Colonic mucosa (tissue), 4 donors: ENCODE measurements at regions not wholly inside any gene's neighbourhood (a gene's known extent, or its start where the extent isn't known, plus 50 kb on each side); places are given as distances from the start of the nearest gene placed in this dataset.

Experiments
- DNase-seq: peaks from one replicate; pipeline ENCODE4 v3.0.0-alpha.2; 2020
- H3K27ac ChIP-seq: fragments of 200-600 bp; one replicate; pipeline ENCODE4 v1.8.0; 2021
- H3K27me3 ChIP-seq: fragments of 200-600 bp; one replicate; pipeline ENCODE4 v1.8.0; 2021
- H3K36me3 ChIP-seq: fragments of 200-600 bp; one replicate; pipeline ENCODE4 v1.8.0; 2021
- H3K4me1 ChIP-seq: fragments of 200-600 bp; one replicate; pipeline ENCODE4 v1.8.0; 2021; ENCODE audit warnings: mild to moderate bottlenecking
- H3K4me3 ChIP-seq: fragments of 200-600 bp; one replicate; pipeline ENCODE4 v1.8.0; 2021
- H3K9ac ChIP-seq, 2 donors: one replicate each; pipeline ENCODE4 v1.7.0; 2013; ENCODE audit warnings: control low read depth in 2 of 2, low read depth in 2 of 2, low read length in 2 of 2
- H3K9me3 ChIP-seq: fragments of 200-600 bp; one replicate; pipeline ENCODE4 v1.8.0; 2021
- CTCF ChIP-seq: fragments of 200-600 bp; IDR thresholded peaks from one replicate; pipeline ENCODE4 v1.8.0; 2022; ENCODE audit warnings: antibody characterized with exemption, mild to moderate bottlenecking
- intact Hi-C: fragments of 100-400 bp; cut with DNase I; formaldehyde crosslinking; loops from one replicate; pipeline ENCODE4 v1.14.1; 2022
- donor health status: healthy.
- donor health status: DM: no; HTN: no; CAD: no.
- donor health status: DM: no; HTN: no; CAD: no.

GRCh38 chr15:54815556-54815955, 381.2 kb downstream of the RSL24D1 start:
- Histone ChIP-seq H3K27ac (no peak overlapping the region), H3K4me1 (no peaks in the 10 kb centered on the region), H3K27me3 (no peaks in the 10 kb centered on the region), H3K9me3 (no peaks in the 10 kb centered on the region), H3K9ac (no peak overlapping the region), H3K4me3 (no peak overlapping the region), H3K36me3 (no peaks in the 10 kb centered on the region)
- intact Hi-C loops, result no loop called here
- no peak for DNase-seq
- no peak for TF ChIP-seq CTCF

GRCh38 chr15:54812383-54812782, 384.4 kb downstream of the RSL24D1 start:
- no peak for DNase-seq
- TF ChIP-seq CTCF, result no peak
- H3K9ac ChIP-seq, result no peak overlapping the region
- H3K36me3 ChIP-seq, result no peaks in the 10 kb centered on the region
- H3K4me1 ChIP-seq, result no peaks in the 10 kb centered on the region
- intact Hi-C loops, result no loop called here
- no peaks in the 10 kb centered on the region for H3K27me3 ChIP-seq
- H3K27ac ChIP-seq, result no peak overlapping the region
- H3K4me3 ChIP-seq, result no peak overlapping the region
- no peaks in the 10 kb centered on the region for H3K9me3 ChIP-seq

GRCh38 chr15:54810496-54810895, 386.2 kb downstream of the RSL24D1 start:
- intact Hi-C loops, result no loop called here
- DNase-seq, result no peak
- H3K27ac ChIP-seq, result no peak overlapping the region
- H3K36me3 ChIP-seq, result no peaks in the 10 kb centered on the region
- no peaks in the 10 kb centered on the region for H3K9me3 ChIP-seq
- no peak overlapping the region for H3K9ac ChIP-seq
- no peak overlapping the region for H3K4me3 ChIP-seq
- no peaks in the 10 kb centered on the region for H3K27me3 ChIP-seq
- no peaks in the 10 kb centered on the region for H3K4me1 ChIP-seq
- no peak for TF ChIP-seq CTCF

GRCh38 chr15:54810031-54810430, 386.7 kb downstream of the RSL24D1 start:
- H3K9ac ChIP-seq, result no peak overlapping the region
- no peaks in the 10 kb centered on the region for H3K4me1 ChIP-seq
- H3K27me3 ChIP-seq, result no peaks in the 10 kb centered on the region
- TF ChIP-seq CTCF, result no peak
- intact Hi-C loops, result no loop called here
- DNase-seq, result no peak
- no peak overlapping the region for H3K4me3 ChIP-seq
- no peak overlapping the region for H3K27ac ChIP-seq
- no peaks in the 10 kb centered on the region for H3K36me3 ChIP-seq
- H3K9me3 ChIP-seq, result no peaks in the 10 kb centered on the region

GRCh38 chr15:54808321-54808720, 388.4 kb downstream of the RSL24D1 start:
- H3K9me3 ChIP-seq, result no peaks in the 10 kb centered on the region
- H3K4me3 ChIP-seq, result no peak overlapping the region
- no peaks in the 10 kb centered on the region for H3K27me3 ChIP-seq
- H3K36me3 ChIP-seq, result no peaks in the 10 kb centered on the region
- no peak for TF ChIP-seq CTCF
- intact Hi-C loops, result no loop called here
- no peaks in the 10 kb centered on the region for H3K4me1 ChIP-seq
- no peak overlapping the region for H3K9ac ChIP-seq
- no peak overlapping the region for H3K27ac ChIP-seq
- DNase-seq, result no peak

GRCh38 chr15:54803987-54804386, 392.8 kb downstream of the RSL24D1 start:
- no peak for TF ChIP-seq CTCF
- H3K4me3 ChIP-seq, result no peak overlapping the region
- no peaks in the 10 kb centered on the region for H3K36me3 ChIP-seq
- no peak overlapping the region for H3K27ac ChIP-seq
- intact Hi-C loops, result no loop called here
- H3K9me3 ChIP-seq, result no peaks in the 10 kb centered on the region
- no peak for DNase-seq
- no peaks in the 10 kb centered on the region for H3K4me1 ChIP-seq
- H3K9ac ChIP-seq, result no peak overlapping the region
- H3K27me3 ChIP-seq, result no peaks in the 10 kb centered on the region
